ENCODE measurements at regions not wholly inside any gene's neighbourhood (a gene's known extent, or its start where the extent isn't known, plus 50 kb on each side); places are given as distances from the start of the nearest gene placed in this dataset.

DNA sequence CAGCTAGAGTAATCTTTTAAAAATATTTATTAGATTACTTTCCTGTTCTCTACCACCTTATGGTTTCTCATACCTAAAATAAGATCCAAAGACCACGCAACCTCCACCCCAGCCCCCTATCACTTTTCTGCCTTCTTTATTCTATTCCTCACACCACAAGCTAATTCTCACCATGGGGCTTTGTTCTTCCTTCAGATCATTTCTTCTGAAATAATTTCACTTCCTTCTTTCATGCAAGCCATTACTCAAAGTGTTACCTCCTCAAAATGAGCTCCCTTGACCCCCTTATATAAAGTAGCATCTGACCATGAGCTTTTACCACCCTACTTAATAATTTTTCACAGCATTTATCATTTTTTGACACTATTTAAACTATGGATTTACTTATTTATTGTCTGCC is 233.2 kb upstream of the TMCO5A start:
- TF ChIP-seq, protein P1, sequence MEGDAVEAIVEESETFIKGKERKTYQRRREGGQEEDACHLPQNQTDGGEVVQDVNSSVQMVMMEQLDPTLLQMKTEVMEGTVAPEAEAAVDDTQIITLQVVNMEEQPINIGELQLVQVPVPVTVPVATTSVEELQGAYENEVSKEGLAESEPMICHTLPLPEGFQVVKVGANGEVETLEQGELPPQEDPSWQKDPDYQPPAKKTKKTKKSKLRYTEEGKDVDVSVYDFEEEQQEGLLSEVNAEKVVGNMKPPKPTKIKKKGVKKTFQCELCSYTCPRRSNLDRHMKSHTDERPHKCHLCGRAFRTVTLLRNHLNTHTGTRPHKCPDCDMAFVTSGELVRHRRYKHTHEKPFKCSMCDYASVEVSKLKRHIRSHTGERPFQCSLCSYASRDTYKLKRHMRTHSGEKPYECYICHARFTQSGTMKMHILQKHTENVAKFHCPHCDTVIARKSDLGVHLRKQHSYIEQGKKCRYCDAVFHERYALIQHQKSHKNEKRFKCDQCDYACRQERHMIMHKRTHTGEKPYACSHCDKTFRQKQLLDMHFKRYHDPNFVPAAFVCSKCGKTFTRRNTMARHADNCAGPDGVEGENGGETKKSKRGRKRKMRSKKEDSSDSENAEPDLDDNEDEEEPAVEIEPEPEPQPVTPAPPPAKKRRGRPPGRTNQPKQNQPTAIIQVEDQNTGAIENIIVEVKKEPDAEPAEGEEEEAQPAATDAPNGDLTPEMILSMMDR (IDR thresholded peaks at IDR 0.05) = no peak
- POLR2A ChIA-PET = no interaction called here
- ATAC-seq (no peak), DNase-seq (no peak)
- no peak overlapping the region for H3K4me3 Mint-ChIP-seq
- no peaks in the 10 kb centered on the region for H3K4me1 Mint-ChIP-seq (ENCODE audit: low read depth)
- H3K27ac Mint-ChIP-seq = no peak overlapping the region
- intact Hi-C loops (cut with micrococcal nuclease) = no loop called here
- H3K27me3 Mint-ChIP-seq = no peaks in the 10 kb centered on the region
- H3K36me3 Mint-ChIP-seq (ENCODE audit: low read depth) = no peaks in the 10 kb centered on the region
- CTCF ChIA-PET = no interaction called here
- H3K9me3 Mint-ChIP-seq = peaks cover 3% of the 10 kb centered on the region

DNA sequence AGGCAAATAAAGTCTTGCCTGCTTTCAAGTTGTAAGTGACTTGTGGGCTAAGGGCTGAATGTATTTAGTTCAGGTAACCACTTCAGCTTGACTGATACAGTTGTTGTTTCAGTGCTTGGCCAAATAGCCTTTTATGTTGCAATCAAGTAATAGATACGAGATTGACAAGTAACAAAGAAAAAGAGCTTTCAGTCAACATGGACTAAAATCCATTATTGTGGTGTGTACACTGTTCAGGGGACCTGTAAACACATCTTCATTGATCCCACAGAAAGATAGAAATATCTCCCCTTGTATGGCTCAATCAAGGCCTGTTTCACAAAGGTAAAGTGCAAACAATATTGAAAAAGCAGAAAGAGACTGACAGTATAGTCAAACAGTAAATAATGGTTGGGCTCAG is 224.8 kb upstream of the TMCO5A start:
- intact Hi-C loops (cut with micrococcal nuclease) = no loop called here
- ChIA-PET POLR2A (no interaction called here), CTCF (no interaction called here)
- ATAC-seq (no peak), DNase-seq (no peak)
- Mint-ChIP-seq H3K4me3 (no peak overlapping the region), H3K4me1 (ENCODE audit: low read depth) (no peaks in the 10 kb centered on the region), H3K27ac (no peak overlapping the region), H3K9me3 (no peaks in the 10 kb centered on the region), H3K27me3 (no peaks in the 10 kb centered on the region), H3K36me3 (ENCODE audit: low read depth) (no peaks in the 10 kb centered on the region)
- TF ChIP-seq, protein P1 (IDR thresholded peaks at IDR 0.05) = no peak

DNA sequence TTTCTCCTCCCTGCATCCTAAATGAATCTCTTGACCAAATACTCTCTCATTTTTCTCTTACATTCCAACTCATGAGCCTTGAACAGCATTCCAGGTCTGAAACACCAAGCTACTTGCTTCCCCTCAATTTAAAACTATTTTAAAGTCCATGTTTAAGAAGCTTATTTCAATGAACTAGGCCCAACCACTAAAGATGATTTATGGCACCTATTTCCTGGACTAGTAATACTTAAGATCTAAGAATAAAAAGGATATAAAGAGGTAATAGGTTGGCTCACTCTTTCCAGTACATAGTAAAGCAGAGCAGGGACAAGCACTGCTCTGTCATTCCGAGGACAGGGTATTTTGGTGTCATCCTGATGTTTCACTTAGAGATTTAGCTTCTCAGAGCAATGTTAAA is 219.3 kb upstream of the TMCO5A start:
- Mint-ChIP-seq H3K27me3 (no peaks in the 10 kb centered on the region), H3K27ac (no peak overlapping the region), H3K4me1 (ENCODE audit: low read depth) (no peaks in the 10 kb centered on the region), H3K36me3 (ENCODE audit: low read depth) (no peaks in the 10 kb centered on the region), H3K4me3 (no peak overlapping the region), H3K9me3 (no peaks in the 10 kb centered on the region)
- ChIA-PET POLR2A (no interaction called here), CTCF (interaction anchor here (1.0 kb wide), 1 partner anchor 22 kb away, joined by 4 read pairs; no protein-coding TSS in a partner anchor)
- intact Hi-C loops (cut with micrococcal nuclease) = no loop called here
- TF ChIP-seq, protein P1 (IDR thresholded peaks at IDR 0.05) = no peak
- no peak for ATAC-seq
- DNase-seq = no peak

DNA sequence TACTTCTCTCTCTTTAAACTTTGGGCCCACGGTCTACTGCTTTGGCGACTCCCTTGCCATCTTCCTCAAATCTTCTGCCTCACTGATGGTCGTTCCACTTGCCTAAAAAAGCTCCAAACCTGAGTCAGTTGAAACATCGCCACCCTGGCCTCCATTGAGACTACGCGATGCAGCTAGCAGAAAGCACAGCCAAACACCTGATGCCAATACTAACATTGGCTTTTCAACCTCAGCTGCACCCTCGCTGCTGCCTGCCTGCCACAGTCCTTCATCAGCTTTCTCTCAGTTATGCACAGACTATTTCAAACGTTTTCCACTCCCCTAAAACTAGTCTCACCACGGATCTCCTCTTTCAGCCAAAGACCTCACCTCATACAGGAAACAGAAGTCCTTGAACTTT is 214.2 kb upstream of the TMCO5A start:
- no peak overlapping the region for H3K27ac Mint-ChIP-seq
- DNase-seq = no peak
- no peak overlapping the region for H3K4me3 Mint-ChIP-seq
- no peaks in the 10 kb centered on the region for H3K4me1 Mint-ChIP-seq (ENCODE audit: low read depth)
- intact Hi-C loops (cut with micrococcal nuclease) = no loop called here
- TF ChIP-seq, protein P1 (IDR thresholded peaks at IDR 0.05) = no peak
- ATAC-seq = no peak
- ChIA-PET POLR2A (no interaction called here), CTCF (interaction anchor here (1.2 kb wide), 1 partner anchor 18 kb away, joined by 3 read pairs; no protein-coding TSS in a partner anchor)
- H3K27me3 Mint-ChIP-seq = no peaks in the 10 kb centered on the region
- no peaks in the 10 kb centered on the region for H3K9me3 Mint-ChIP-seq
- H3K36me3 Mint-ChIP-seq (ENCODE audit: low read depth) = no peaks in the 10 kb centered on the region

DNA sequence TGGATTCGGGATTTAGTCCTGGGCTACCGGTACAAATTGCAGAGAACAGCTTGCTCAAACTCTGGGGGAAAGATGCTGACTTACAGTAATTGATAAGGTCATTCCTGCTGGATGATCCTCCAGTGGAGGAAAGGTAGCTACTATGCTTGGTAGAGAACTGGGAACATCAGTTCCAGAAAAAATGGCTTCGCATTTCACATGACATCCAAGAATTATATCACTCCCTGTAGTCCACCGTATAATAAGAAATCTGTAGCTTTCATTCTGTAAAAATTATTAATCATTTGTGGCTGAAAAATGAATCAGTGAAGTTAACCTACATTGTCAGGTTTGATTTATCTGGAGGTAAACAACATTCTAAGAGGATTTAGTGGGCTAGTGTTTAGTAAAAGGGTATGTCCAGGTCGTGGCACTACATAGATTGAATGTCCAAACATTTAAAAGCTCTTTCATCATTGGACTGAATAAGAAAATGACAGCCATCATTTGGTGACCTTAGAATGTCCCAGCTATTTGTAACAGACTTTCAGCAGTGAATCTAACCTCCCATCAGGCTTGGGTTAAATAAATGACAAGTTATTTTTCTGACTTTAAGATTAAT is 203.2 kb upstream of the TMCO5A start:
- Mint-ChIP-seq H3K27me3 (peaks cover 4% of the 10 kb centered on the region), H3K27ac (no peak overlapping the region), H3K4me1 (ENCODE audit: low read depth) (no peaks in the 10 kb centered on the region), H3K36me3 (ENCODE audit: low read depth) (no peaks in the 10 kb centered on the region), H3K9me3 (no peaks in the 10 kb centered on the region), H3K4me3 (no peak overlapping the region)
- DNase-seq (no peak), ATAC-seq (no peak)
- intact Hi-C loops (cut with micrococcal nuclease) = no loop called here
- TF ChIP-seq, protein P1 (IDR thresholded peaks at IDR 0.05) = no peak
- ChIA-PET CTCF (interaction anchor here (1.0 kb wide), 1 partner anchor 62 kb away, joined by 3 read pairs; no protein-coding TSS in a partner anchor), POLR2A (no interaction called here)
